GM12878 (cell line): ENCODE measurements at regions not wholly inside any gene's neighbourhood (a gene's known extent, or its start where the extent isn't known, plus 50 kb on each side); places are given as distances from the start of the nearest gene placed in this dataset.

ENCODE experiments used
- ATAC-seq: fragments of 200-7000 bp; cut with Tn5 transposase; 3 replicates; pipeline ENCODE4 v1.9.1; 2020; ENCODE audit warnings: mild to moderate bottlenecking, moderate library complexity
- BruUV-seq: library from RNA; stranded (reverse); fragments of 400-500 nt; replicated peaks from 2 replicates; lab custom pipeline; 2021; lab: Mats Ljungman, UMichigan
- CTCF ChIA-PET: fragments of 300-600 bp; sonication (Branson Sonifier 250); formaldehyde crosslinking; extraction: SDS; loops from one replicate; lab custom pipeline; 2021; ENCODE audit warnings: inconsistent platforms; lab: Yijun Ruan, JAX
- POLR2A ChIA-PET: fragments of 350-600 bp; formaldehyde crosslinking; extraction: SDS; loops from one replicate; lab custom pipeline; 2021; ENCODE audit warnings: inconsistent platforms; lab: Charles Lee
- RAD21 ChIA-PET: fragments of 300-600 bp; sonication (Branson Sonifier 250); formaldehyde crosslinking; loops from one replicate; lab custom pipeline; 2023; ENCODE audit warnings: antibody characterized with exemption; ENCODE audit not compliant: unreplicated experiment; lab: Charles Lee
- SMC1A ChIA-PET: fragments of 300-600 bp; sonication (Branson Sonifier 250); formaldehyde crosslinking; loops from one replicate; lab custom pipeline; 2023; ENCODE audit not compliant: unreplicated experiment, uncharacterized antibody; lab: Charles Lee
- DNase-seq: peaks from one replicate; pipeline ENCODE4 v3.0.0-alpha.2; 2011; ENCODE audit warnings: low read depth, low spot score
- FAIRE-seq: peaks from 3 replicates; lab custom pipeline; 2011; peaks lifted over from hg19 to GRCh38; lab: Jason Lieb, UNC
- H2AFZ ChIP-seq: 2 replicates; pipeline ENCODE4 v1.6.0; 2011; ENCODE audit warnings: low read depth, low read length, control low read depth; ENCODE audit not compliant: control insufficient read depth
- H3K27ac ChIP-seq: 2 replicates; pipeline ENCODE4 v1.5.1; 2011; ENCODE audit warnings: control low read depth; ENCODE audit not compliant: control insufficient read depth, insufficient read depth
- H3K27me3 ChIP-seq, 2 experiments: replicated peaks in 1 of 2; 2 replicates each; pipeline versions ENCODE4 v1.6.0 to v1.6.1; 2011; ENCODE audit warnings: low read length in 1 of 2; ENCODE audit not compliant: control insufficient read depth in 2 of 2, insufficient read depth in 2 of 2
- H3K36me3 ChIP-seq, 2 experiments: 2 replicates each; pipeline ENCODE4 v1.5.1; 2011; ENCODE audit warnings: low read length in 1 of 2; ENCODE audit not compliant: control insufficient read depth in 2 of 2, insufficient read depth in 2 of 2
- H3K4me1 ChIP-seq: 2 replicates; pipeline ENCODE4 v1.6.1; 2011; ENCODE audit warnings: mild to moderate bottlenecking, low read length, moderate library complexity, mixed read lengths; ENCODE audit not compliant: control insufficient read depth, insufficient read depth
- H3K4me2 ChIP-seq: 2 replicates; pipeline ENCODE4 v1.6.0; 2011; ENCODE audit warnings: control low read depth; ENCODE audit not compliant: control insufficient read depth, insufficient read depth
- H3K4me3 ChIP-seq: fragments of 200-600 bp; sonication (generic); 2 replicates; pipeline ENCODE4 v1.5.1; 2016
- H3K79me2 ChIP-seq: 2 replicates; pipeline ENCODE4 v1.6.0; 2011; ENCODE audit warnings: low read length; ENCODE audit not compliant: control insufficient read depth, insufficient read depth
- H3K9ac ChIP-seq: 2 replicates; pipeline ENCODE4 v1.8.0; 2011; ENCODE audit warnings: low read length, control low read depth, mixed read lengths; ENCODE audit not compliant: control insufficient read depth, insufficient read depth
- H3K9me3 ChIP-seq: replicated peaks from 3 replicates; pipeline ENCODE4 v1.5.1; 2011; ENCODE audit warnings: mild to moderate bottlenecking, low read length; ENCODE audit not compliant: control insufficient read depth, insufficient read depth
- H4K20me1 ChIP-seq: 2 replicates; pipeline ENCODE4 v1.6.0; 2011; ENCODE audit not compliant: control insufficient read depth, insufficient read depth
- BCLAF1 ChIP-seq: fragments of 450-650 bp; IDR thresholded peaks from 2 replicates; pipeline ENCODE4 v1.6.1; 2017; ENCODE audit warnings: antibody characterized with exemption, mild to moderate bottlenecking, moderate library complexity
- CUX1 ChIP-seq: IDR thresholded peaks from 2 replicates; pipeline ENCODE4 v1.6.1; 2012; ENCODE audit warnings: improper control_type of control experiment, low read depth, low read length; ENCODE audit not compliant: insufficient replicate concordance
- IRF4 ChIP-seq: IDR thresholded peaks from 2 replicates; pipeline ENCODE4 v1.6.1; 2011; ENCODE audit warnings: low read depth, low read length
- LARP7 ChIP-seq: fragments of 450-650 bp; IDR thresholded peaks from 2 replicates; pipeline ENCODE4 v1.6.1; 2017; ENCODE audit warnings: mild to moderate bottlenecking
- MTA3 ChIP-seq: IDR thresholded peaks from 2 replicates; pipeline ENCODE4 v1.6.1; 2012; ENCODE audit warnings: low read length, inconsistent platforms, borderline replicate concordance
- NR2C2 ChIP-seq: IDR thresholded peaks from 2 replicates; pipeline ENCODE4 v1.6.1; 2011; ENCODE audit warnings: borderline replicate concordance, low read depth; ENCODE audit not compliant: control insufficient read depth, insufficient read length
- PBX3 ChIP-seq: IDR thresholded peaks from 2 replicates; pipeline ENCODE4 v1.6.1; 2011; ENCODE audit warnings: mild to moderate bottlenecking, low read depth, low read length, moderate library complexity; ENCODE audit not compliant: insufficient replicate concordance
- POLR2AphosphoS2 ChIP-seq: IDR thresholded peaks from 2 replicates; pipeline ENCODE4 v1.6.1; 2011; ENCODE audit warnings: low read depth, mild to moderate bottlenecking, low read length, improper control_type of control experiment, moderate library complexity
- POLR2AphosphoS5 ChIP-seq: IDR thresholded peaks from 2 replicates; pipeline ENCODE4 v1.6.1; 2011; ENCODE audit warnings: mild to moderate bottlenecking, low read length, inconsistent platforms
- POU2F2 ChIP-seq: IDR thresholded peaks from 3 replicates; pipeline ENCODE4 v1.6.1; 2011; ENCODE audit warnings: low read depth, mild to moderate bottlenecking, low read length, borderline replicate concordance
- SMAD1 ChIP-seq: fragments of 450-650 bp; IDR thresholded peaks from 2 replicates; pipeline ENCODE4 v1.6.1; 2018; ENCODE audit warnings: mild to moderate bottlenecking, low read depth; ENCODE audit not compliant: partially characterized antibody
- SMC3 ChIP-seq: IDR thresholded peaks from 2 replicates; pipeline ENCODE4 v1.6.1; 2011; ENCODE audit warnings: low read length, improper control_type of control experiment, borderline replicate concordance
- SPI1 ChIP-seq: IDR thresholded peaks from 2 replicates; pipeline ENCODE4 v1.6.1; 2011; ENCODE audit warnings: low read depth, mild to moderate bottlenecking, low read length, moderate library complexity, borderline replicate concordance; ENCODE audit not compliant: insufficient read depth
- SRF ChIP-seq, 2 experiments: IDR thresholded peaks; 2 replicates each; pipeline ENCODE4 v1.6.1; 2011; ENCODE audit warnings: low read depth in 2 of 2, low read length in 2 of 2, mild to moderate bottlenecking in 1 of 2, moderate library complexity in 1 of 2
- WGBS: methylation state at CpG from one replicate; pipeline ENCODE4 v1.1.6; 2016; ENCODE audit warnings: low lambda C conversion rate; ENCODE audit not compliant: insufficient replicate concordance, insufficient coverage; ENCODE audit errors: missing lambda C conversion rate; 5-methylcytosine and 5-hydroxymethylcytosine counted together
- in situ Hi-C: fragments of 300-500 bp; cut with MboI; formaldehyde crosslinking; loops from 9 replicates; pipeline ENCODE4 v1.14.3; 2018; ENCODE audit warnings: mixed read lengths
- intact Hi-C: fragments of 100-400 bp; cut with micrococcal nuclease; formaldehyde crosslinking; loops from one replicate; pipeline ENCODE4 v1.14.2; 2022; ENCODE audit not compliant: unreplicated experiment

DNA sequence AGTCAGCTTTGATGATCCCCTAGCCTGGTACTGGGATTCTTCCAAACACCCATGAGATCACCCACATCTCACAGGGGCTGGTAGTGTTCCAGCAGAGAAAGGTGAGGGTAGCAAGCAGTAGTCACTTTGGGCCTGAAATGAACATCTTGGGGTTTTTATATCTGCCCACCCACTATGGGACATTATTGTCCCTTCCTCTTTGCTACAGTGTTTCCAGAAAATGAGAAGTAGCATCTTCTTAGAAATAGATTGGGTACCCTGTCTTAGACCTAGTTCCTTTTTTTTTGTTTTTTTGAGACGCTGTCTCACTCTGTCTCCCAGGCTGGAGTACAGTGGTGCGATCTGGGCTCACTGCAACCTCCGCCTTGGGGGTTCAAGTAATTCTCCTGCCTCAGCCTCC lies 249.2 kb upstream of the ANKRD55 start:
- SMC1A ChIA-PET = interaction anchor here (1.0 to 1.1 kb wide), 2 partner anchors 70 to 359 kb away, joined by 3 read pairs; no protein-coding TSS in a partner anchor
- TF ChIP-seq SMAD1 (no peak), POU2F2 (no peak), POLR2AphosphoS2 (no peak), PBX3 (no peak), POLR2AphosphoS5 (no peak), SRF (IDR thresholded peaks at IDR 0.05; ENCODE audit: low read depth in 2 of 2, low read length in 2 of 2) (no peak), BCLAF1 (no peak), SPI1 (no peak), MTA3 (no peak), SMC3 (no peak), LARP7 (no peak), NR2C2 (no peak), CUX1 (no peak), IRF4 (no peak)
- Histone ChIP-seq H3K36me3 (no peaks in the 10 kb centered on the region), H3K4me2 (no peak overlapping the region), H3K79me2 (no peaks in the 10 kb centered on the region), H3K4me1 (peaks cover 24% of the 10 kb centered on the region), H4K20me1 (no peaks in the 10 kb centered on the region), H3K9ac (no peak overlapping the region), H3K9me3 (no peaks in the 10 kb centered on the region; the same call in 1 of the 3 replicates), H3K27me3 (no peaks in the 10 kb centered on the region), H2AFZ (no peak overlapping the region), H3K27ac (no peak overlapping the region), H3K4me3 (no peak overlapping the region)
- CTCF ChIA-PET = interaction anchor here (1.3 to 5.5 kb wide), 3 partner anchors 35 to 355 kb away, joined by 4 to 29 read pairs (median 15); no protein-coding TSS in a partner anchor
- FAIRE-seq = no peak
- BruUV-seq = no TSS peak
- no peak for DNase-seq
- RAD21 ChIA-PET = interaction anchor here (1.0 to 1.7 kb wide), 3 partner anchors 69 to 356 kb away, joined by 4 to 5 read pairs (median 4); no protein-coding TSS in a partner anchor
- 79% methylated on average over 3 of the region's 3 CpGs for WGBS
- in situ Hi-C loops = loop anchor here (5.0 kb wide), 1 partner anchor 355 kb away; no protein-coding TSS in a partner anchor
- POLR2A ChIA-PET = interaction anchor here (0.6 to 1.5 kb wide), 2 partner anchors 50 to 108 kb away, joined by 3 read pairs; no protein-coding TSS in a partner anchor
- no peak; the same call in 2 of the 3 replicates for ATAC-seq
- intact Hi-C loops = loop anchor here (5.0 kb wide), 2 partner anchors 105 to 355 kb away; no protein-coding TSS in a partner anchor
